NB4 (cell line): ENCODE measurements at regions not wholly inside any gene's neighbourhood (a gene's known extent, or its start where the extent isn't known, plus 50 kb on each side); places are given as distances from the start of the nearest gene placed in this dataset.
"Not testable (repeated sequence)": the region's sequence is repeated elsewhere in the genome, so short reads cannot be mapped to it uniquely, and the experiment has no call there.

ENCODE experiments used
- DNase-seq: peaks from one replicate; pipeline ENCODE4 v3.0.0; 2010; ENCODE audit warnings: low read depth
- H3K4me3 ChIP-seq: one replicate; pipeline ENCODE4 v1.5.1; 2011; ENCODE audit warnings: mild to moderate bottlenecking, low read depth, low read length, moderate library complexity
- MAX ChIP-seq: IDR thresholded peaks from 2 replicates; pipeline ENCODE4 v1.6.1; 2011; ENCODE audit warnings: low read depth, low read length
- MYC ChIP-seq: IDR thresholded peaks from 2 replicates; pipeline ENCODE4 v1.6.1; 2011; ENCODE audit warnings: low read depth, low read length
- POLR2A ChIP-seq: IDR thresholded peaks from 2 replicates; pipeline ENCODE4 v1.6.1; 2011; ENCODE audit warnings: mild to moderate bottlenecking; ENCODE audit not compliant: insufficient read length; ENCODE audit errors: extremely low read depth
- TF ChIP-seq, protein P1 (sequence below): IDR thresholded peaks from one replicate; pipeline ENCODE4 v1.5.1; 2012; ENCODE audit warnings: low read depth, low read length

GRCh38 chr20:53870426-53871315 is 199.7 kb downstream of the BCAS1 start:
- no peak for DNase-seq
- no peak for TF ChIP-seq MAX
- no peak for TF ChIP-seq MYC
- TF ChIP-seq POLR2A: no peak
- H3K4me3 ChIP-seq: no peak overlapping the region

DNA sequence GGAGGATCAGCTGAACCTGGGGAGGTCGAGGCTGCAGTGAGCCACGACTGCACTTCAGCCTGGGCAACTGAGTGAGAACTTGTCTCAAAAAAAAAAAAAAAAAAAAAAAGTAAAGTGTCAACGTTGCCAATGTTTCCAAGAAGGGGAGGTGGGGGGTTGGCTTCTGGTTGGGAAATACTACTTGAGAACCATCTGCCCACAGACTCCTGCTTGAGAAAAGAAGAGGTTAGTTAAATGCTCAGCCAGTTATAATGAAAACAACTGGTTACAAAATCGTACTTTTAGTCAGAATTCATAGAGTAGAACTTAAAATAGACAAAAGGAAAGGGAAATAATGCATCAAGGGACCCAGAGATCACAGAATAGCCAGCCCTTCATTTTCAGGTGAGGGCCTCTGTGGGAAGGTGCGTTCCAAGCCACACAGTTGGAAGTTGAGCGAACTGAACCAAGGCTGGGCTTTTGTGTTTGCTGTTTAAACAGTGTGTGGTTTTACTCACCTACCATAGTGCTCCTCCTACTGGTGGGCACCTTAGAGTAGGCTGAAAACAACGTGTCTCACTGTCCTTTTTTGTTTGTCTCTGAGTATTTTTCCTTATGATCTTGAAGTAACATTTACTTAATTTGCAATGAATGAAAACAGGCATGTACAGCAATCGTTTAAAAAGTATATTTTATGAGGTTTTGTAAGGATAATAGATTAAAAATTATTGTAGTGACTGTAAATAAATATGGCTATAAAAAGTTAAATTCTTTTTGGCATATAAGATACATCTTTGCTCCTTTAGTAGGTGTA is 200.7 kb downstream of the BCAS1 start:
- peak overlapping the region; percentile 26 for H3K4me3 ChIP-seq
- TF ChIP-seq, protein P1, sequence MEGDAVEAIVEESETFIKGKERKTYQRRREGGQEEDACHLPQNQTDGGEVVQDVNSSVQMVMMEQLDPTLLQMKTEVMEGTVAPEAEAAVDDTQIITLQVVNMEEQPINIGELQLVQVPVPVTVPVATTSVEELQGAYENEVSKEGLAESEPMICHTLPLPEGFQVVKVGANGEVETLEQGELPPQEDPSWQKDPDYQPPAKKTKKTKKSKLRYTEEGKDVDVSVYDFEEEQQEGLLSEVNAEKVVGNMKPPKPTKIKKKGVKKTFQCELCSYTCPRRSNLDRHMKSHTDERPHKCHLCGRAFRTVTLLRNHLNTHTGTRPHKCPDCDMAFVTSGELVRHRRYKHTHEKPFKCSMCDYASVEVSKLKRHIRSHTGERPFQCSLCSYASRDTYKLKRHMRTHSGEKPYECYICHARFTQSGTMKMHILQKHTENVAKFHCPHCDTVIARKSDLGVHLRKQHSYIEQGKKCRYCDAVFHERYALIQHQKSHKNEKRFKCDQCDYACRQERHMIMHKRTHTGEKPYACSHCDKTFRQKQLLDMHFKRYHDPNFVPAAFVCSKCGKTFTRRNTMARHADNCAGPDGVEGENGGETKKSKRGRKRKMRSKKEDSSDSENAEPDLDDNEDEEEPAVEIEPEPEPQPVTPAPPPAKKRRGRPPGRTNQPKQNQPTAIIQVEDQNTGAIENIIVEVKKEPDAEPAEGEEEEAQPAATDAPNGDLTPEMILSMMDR: peak; percentile 96
- TF ChIP-seq MAX (peak; percentile 82), POLR2A (no peak), MYC (peak; percentile 66)
- DNase-seq: peak; percentile 92

DNA sequence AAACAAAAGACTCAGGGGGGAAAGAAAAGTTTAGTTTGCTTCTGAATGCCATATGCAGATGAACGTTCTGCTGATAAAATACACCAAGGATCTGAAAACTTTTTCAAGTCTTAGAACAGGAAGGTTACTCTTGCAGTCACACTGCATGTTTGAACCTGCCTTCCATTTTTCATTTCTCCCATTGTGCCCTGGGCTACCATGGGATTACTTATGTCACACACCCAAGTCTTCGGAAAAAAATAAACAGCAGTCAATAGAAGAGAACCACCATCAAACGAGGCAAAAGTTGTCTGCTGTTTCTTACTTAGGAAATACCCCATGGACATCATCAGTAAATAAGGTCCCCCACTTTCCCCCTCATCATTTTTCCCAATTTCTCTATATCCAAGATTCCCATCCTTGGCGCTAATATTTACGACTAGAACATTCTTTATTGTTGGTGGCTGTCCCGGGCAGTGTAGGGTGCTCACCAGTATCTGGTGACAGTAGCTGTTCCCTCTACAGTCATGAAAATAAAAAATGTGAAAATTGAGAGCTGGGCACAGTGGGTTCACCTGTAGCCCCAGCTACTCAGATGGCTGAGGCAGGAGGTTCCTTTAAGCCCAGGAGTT is 202.5 kb downstream of the BCAS1 start:
- no peak overlapping the region for H3K4me3 ChIP-seq
- DNase-seq: no peak

DNA sequence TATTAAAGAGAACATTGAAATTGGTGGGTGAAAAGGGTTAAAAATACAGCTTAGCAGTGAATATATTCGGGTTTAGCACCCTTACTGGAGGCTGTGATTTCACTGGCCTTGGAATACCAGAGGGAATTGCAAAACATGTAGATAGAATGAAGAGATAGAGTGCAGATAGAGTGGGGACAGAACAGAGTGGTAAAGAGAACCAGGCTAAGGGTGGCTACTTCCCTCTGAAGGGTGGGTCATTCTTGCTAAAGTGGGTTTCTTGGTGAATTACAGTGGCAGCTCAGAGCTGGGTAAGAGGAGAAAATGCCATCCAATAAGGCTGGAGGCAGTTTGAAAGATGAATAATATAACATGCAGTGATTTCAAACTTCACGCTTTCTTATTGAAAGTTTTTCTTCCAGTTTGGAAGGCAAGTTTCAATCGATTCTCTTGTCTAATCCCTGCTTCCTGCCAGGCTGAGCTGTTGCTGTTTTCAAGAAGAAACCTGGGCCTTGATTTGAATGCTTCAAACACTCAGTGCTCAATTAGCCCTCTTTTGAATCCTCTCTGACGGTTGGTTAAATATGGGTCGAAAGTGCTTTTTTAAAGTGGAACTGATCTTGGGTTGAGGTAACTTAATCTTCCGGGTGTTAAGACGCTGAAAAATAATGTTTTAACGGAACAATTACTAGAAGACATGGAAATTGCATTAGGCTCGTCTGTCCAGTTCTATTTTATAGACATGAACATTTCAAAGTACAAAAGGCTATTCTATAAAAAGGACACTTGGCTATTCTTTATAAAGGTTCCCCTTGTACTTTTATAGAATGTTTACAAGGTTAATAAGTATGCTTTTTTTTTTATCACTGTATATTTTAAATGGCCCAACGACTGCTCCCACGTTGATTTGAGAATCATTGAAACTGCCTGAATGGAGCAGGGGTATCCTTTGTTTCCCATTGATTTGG is 203.3 kb downstream of the BCAS1 start:
- no peak overlapping the region for H3K4me3 ChIP-seq
- TF ChIP-seq POLR2A (no peak), MAX (no peak), MYC (no peak)
- TF ChIP-seq, protein P1: no peak
- no peak for DNase-seq

More for the DNA sequence above, 202.5 kb downstream of the BCAS1 start:
- no peak for TF ChIP-seq POLR2A
- TF ChIP-seq MAX: no peak
- TF ChIP-seq, protein P1: no peak
- TF ChIP-seq MYC: no peak

- TF ChIP-seq MAX (no peak), MYC (no peak)
- TF ChIP-seq, protein P1: no peak
- peak overlapping the region; percentile 33 for H3K4me3 ChIP-seq
- DNase-seq: peak; percentile 51
Observed at GRCh38 chr20:53865901-53866793, 204.2 kb downstream of the BCAS1 start.

DNA sequence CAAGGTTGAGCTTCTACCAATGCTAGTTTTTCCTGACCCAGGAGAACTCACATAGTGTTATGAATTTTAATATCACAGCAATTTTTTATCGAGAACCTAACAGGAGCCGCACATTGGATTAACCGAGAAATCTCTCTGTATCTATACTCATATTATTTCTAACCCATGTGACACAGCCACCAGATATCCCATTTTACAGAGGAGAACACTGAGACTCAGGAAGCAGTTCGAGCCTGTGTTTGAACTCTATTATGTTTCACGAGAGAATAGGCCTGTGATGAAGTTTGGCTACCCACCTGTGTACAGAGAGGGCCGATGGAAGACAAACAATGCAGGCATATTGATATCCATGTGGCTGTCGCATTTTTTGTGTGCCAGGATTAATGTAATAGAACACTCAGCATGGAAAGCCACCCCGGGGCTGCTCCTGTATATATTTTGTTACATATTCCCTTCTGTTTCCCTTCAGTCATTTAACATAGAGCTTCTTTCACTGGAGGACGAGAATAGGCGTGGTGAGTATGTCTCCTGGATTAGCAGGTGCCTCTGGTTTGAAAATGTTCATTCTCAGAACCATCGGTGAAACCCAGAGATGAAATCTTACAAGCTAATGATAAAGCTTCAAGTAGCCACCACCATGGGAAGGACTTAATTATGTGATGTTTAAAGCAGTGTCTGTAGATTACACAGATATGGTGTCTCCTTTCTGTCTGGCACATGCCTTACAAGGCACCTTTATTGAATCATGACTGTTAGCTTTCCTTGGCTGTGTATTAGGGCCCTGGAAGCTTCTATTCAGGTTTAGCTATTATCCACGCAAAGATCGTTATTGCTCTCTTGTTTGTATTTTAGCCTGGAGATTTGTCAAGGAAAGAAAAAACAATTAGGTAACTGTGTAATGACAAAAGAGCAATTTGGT is 205.4 kb downstream of the BCAS1 start:
- not testable (repeated sequence) for DNase-seq, H3K4me3 ChIP-seq
